Bronchial epithelial cell (primary cell): ENCODE measurements at regions not wholly inside any gene's neighbourhood (a gene's known extent, or its start where the extent isn't known, plus 50 kb on each side); places are given as distances from the start of the nearest gene placed in this dataset.

Source experiments
- DNase-seq: peaks from one replicate; pipeline ENCODE4 v3.0.0-alpha.2; 2010; ENCODE audit warnings: low read depth
- FAIRE-seq: peaks from 2 replicates; lab custom pipeline; 2011; peaks lifted over from hg19 to GRCh38; lab: Jason Lieb, UNC
- H3K27me3 ChIP-seq: 2 replicates; pipeline ENCODE4 v1.5.1; 2011; ENCODE audit warnings: low read length; ENCODE audit not compliant: control insufficient read depth, insufficient read depth
- H3K36me3 ChIP-seq: 2 replicates; pipeline ENCODE4 v1.5.1; 2011; ENCODE audit warnings: low read length; ENCODE audit not compliant: control insufficient read depth, insufficient read depth
- H3K4me3 ChIP-seq: 2 replicates; pipeline ENCODE4 v1.5.1; 2011; ENCODE audit warnings: mild to moderate bottlenecking, low read depth, low read length, control low read depth
- CTCF ChIP-seq: IDR thresholded peaks from 2 replicates; pipeline ENCODE4 v1.5.1; 2011; ENCODE audit warnings: mild to moderate bottlenecking, moderate library complexity, low read length, control low read depth, inconsistent platforms; ENCODE audit not compliant: insufficient read depth, severe bottlenecking

GRCh38 chr13:81846771-81847170 is 1505.8 kb upstream of the SPRY2 start:
- TF ChIP-seq CTCF, result no peak
- FAIRE-seq (no peak), DNase-seq (no peak)
- Histone ChIP-seq H3K27me3 (no peaks in the 10 kb centered on the region), H3K4me3 (no peak overlapping the region), H3K36me3 (no peaks in the 10 kb centered on the region)

DNA sequence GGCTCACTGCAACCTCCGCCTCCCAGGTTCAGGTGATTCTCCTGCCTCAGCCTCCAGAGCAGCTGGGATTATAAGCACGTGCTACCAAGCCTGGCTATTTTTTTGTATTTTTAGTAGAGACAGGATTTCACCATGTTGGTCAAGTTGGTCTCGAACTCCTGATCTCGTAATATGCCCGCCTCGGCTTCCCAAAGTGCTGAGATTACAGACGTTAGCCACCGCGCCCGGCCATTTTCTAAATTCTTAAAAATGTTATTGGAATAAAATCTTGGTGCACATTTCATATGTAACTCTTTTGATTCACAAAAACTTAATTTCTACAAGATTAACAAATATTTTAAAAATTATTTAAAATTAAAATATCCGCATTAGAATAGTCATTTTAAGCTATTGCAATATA is 1480.3 kb upstream of the SPRY2 start:
- Histone ChIP-seq H3K4me3 (no peak overlapping the region), H3K36me3 (no peaks in the 10 kb centered on the region), H3K27me3 (no peaks in the 10 kb centered on the region)
- no peak for TF ChIP-seq CTCF
- no peak for DNase-seq
- no peak for FAIRE-seq

DNA sequence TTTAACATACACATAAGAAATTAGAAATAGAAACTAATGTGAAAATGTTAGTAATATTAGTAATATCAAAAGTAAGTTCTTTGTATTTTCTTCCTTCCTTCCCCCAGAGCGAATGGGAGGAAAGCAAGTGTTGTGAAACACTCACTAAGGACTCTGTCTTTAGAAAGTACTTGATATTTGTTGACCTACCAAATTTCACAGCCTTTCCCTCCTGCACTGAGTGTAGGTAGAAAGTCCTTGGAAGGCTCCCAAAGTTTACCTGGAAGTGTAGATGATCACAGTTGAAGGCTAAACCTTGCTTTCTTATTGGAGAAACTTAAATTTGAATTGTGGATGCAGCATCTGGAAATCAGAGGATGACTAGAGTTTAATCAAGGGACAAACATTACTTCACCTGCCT is 1459.5 kb upstream of the SPRY2 start:
- no peak for TF ChIP-seq CTCF
- no peak for DNase-seq
- no peaks in the 10 kb centered on the region for H3K36me3 ChIP-seq
- FAIRE-seq, result no peak
- no peaks in the 10 kb centered on the region for H3K27me3 ChIP-seq
- H3K4me3 ChIP-seq, result no peak overlapping the region

DNA sequence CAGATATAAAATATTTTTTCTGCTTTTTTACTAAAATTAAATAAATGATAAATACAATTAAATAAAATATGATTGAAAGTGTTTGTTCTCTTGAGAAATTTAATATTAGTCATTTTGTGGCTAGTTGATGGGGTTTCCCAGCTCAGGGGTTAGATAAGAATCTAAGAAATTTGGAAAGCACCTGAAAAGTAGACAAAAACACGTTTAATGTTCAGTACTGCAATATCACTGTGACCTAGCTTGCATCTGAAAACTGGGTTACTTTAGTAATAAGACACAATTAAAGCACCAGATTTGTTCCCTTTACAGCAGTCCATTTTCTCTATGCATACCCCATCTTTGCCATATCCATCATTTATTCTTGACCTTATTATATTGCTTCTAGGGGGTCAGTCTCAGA is 1454.8 kb upstream of the SPRY2 start:
- DNase-seq (no peak), FAIRE-seq (no peak)
- no peaks in the 10 kb centered on the region for H3K27me3 ChIP-seq
- no peak for TF ChIP-seq CTCF
- no peaks in the 10 kb centered on the region for H3K36me3 ChIP-seq
- no peak overlapping the region for H3K4me3 ChIP-seq

DNA sequence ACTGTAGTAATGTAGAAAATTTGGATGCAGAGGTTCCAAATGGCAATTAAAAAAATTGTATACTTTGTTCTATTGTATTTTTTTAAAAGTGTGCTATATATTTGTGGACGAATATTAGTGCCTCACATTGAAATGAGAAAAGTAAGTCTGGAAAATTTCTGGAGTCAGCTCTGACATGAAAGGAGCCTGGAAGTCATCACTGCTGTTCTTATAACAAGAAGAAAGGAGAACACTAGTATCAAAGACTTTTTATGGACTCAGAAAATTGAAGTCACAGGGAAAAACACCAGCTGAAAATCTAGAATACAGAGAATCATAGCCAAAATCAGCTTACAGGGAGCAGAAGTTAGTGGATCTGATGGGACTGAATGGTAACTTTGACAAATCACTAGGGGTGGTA is 1450.7 kb upstream of the SPRY2 start:
- Histone ChIP-seq H3K27me3 (no peaks in the 10 kb centered on the region), H3K36me3 (no peaks in the 10 kb centered on the region), H3K4me3 (no peak overlapping the region)
- DNase-seq (no peak), FAIRE-seq (no peak)
- TF ChIP-seq CTCF, result no peak

- TF ChIP-seq CTCF, result no peak
- no peak for FAIRE-seq
Observed at GRCh38 chr13:81781471-81781870, 1440.5 kb upstream of the SPRY2 start.

More at GRCh38 chr13:81781471-81781870, 1440.5 kb upstream of the SPRY2 start:
- Histone ChIP-seq H3K4me3 (no peak overlapping the region), H3K27me3 (no peaks in the 10 kb centered on the region), H3K36me3 (no peaks in the 10 kb centered on the region)
- DNase-seq, result no peak
